Progenitor cell of endocrine pancreas (in vitro differentiated cells): ENCODE measurements at regions not wholly inside any gene's neighbourhood (a gene's known extent, or its start where the extent isn't known, plus 50 kb on each side); places are given as distances from the start of the nearest gene placed in this dataset.

Source experiments
- DNase-seq: peaks from one replicate; pipeline ENCODE4 v3.0.0; 2021; ENCODE audit warnings: low spot score; ENCODE audit not compliant: unreplicated experiment
- H3K27ac Mint-ChIP-seq: 2 replicates; pipeline ENCODE4 v1.8.0; 2021; ENCODE audit warnings: mild to moderate bottlenecking, moderate library complexity, mixed read lengths
- H3K27me3 Mint-ChIP-seq: 2 replicates; pipeline ENCODE4 v1.8.0; 2021; ENCODE audit warnings: mixed read lengths
- H3K36me3 Mint-ChIP-seq: 2 replicates; pipeline ENCODE4 v1.8.0; 2022; ENCODE audit warnings: mixed read lengths; ENCODE audit not compliant: insufficient read depth
- H3K4me1 Mint-ChIP-seq: 2 replicates; pipeline ENCODE4 v1.8.0; 2021; ENCODE audit warnings: low read depth, mixed read lengths
- H3K4me3 Mint-ChIP-seq: 2 replicates; pipeline ENCODE4 v1.8.0; 2021; ENCODE audit warnings: low read depth, mild to moderate bottlenecking, moderate library complexity, mixed read lengths
- H3K9me3 Mint-ChIP-seq: 2 replicates; pipeline ENCODE4 v1.8.0; 2021; ENCODE audit warnings: low read depth, mixed read lengths
- CTCF ChIP-seq: fragments of 200-600 bp; sonication (generic); IDR thresholded peaks from one replicate; pipeline ENCODE4 v1.5.0; 2021; ENCODE audit warnings: antibody characterized with exemption, mild to moderate bottlenecking; ENCODE audit not compliant: unreplicated experiment

DNA sequence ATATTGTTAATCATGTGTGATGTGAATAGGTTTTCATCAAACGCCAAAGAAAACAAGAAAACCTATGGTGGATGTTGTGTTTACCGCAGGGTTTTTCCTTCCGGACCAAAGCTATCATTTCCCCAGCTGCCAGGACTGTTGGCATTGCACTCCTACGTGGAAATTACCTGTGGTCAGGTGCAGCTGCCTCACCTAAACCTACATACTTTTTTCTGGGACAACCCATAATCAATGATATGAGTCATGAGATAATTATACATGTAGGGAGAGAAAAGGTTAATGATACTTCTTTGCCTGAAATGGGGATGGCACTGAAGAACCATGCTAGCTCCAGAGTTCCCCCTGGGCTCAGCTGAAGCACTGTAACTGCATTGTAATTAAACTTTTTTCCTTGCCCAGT is 223.6 kb upstream of the SEMA3E start:
- Mint-ChIP-seq H3K9me3 (no peaks in the 10 kb centered on the region), H3K4me3 (no peak overlapping the region), H3K27ac (no peak overlapping the region), H3K27me3 (no peaks in the 10 kb centered on the region), H3K36me3 (no peaks in the 10 kb centered on the region), H3K4me1 (no peaks in the 10 kb centered on the region)
- DNase-seq, result no peak
- TF ChIP-seq CTCF, result no peak

DNA sequence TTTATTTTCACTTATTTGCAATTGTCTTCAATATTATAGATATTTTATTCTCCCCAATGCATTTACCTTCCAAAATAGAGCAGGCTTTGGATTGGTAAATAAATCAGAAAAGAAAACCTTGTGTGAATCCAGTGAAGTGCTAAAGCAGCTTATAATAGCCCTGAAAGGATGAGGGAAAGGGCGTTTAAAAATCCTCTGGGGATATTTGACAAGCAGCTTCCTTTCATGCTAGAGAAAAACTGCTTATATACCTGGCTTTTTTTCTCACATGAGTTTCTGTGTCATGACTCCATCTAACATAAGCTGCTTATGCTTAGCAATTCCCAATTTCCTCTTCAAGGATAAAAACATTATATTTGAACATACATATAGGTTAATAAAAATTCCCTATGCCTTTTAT is 221.6 kb upstream of the SEMA3E start:
- Mint-ChIP-seq H3K27me3 (no peaks in the 10 kb centered on the region), H3K9me3 (no peaks in the 10 kb centered on the region), H3K27ac (no peak overlapping the region), H3K4me1 (no peaks in the 10 kb centered on the region), H3K36me3 (no peaks in the 10 kb centered on the region), H3K4me3 (no peak overlapping the region)
- no peak for TF ChIP-seq CTCF
- DNase-seq, result no peak

DNA sequence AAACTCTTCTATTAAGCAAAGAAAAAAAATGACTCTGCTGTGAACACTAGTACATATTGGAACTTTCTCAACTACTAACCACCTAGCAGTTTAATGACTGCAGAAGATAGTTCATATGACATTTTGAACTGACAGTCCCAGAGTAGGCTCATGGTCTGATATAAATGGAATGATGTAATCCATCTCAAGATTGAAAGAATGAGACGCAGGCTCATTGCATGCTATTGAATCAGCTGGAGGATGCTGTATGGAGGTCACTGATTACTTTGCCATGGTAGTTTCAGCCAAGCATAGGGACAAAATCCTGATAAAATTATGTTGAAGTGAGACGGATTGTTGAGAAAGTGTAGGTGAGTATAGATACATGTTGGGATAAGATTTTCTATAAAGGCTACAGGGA is 217.6 kb upstream of the SEMA3E start:
- Mint-ChIP-seq H3K9me3 (no peaks in the 10 kb centered on the region), H3K36me3 (no peaks in the 10 kb centered on the region), H3K27me3 (no peaks in the 10 kb centered on the region), H3K4me1 (no peaks in the 10 kb centered on the region), H3K4me3 (no peak overlapping the region), H3K27ac (no peak overlapping the region)
- no peak for DNase-seq
- TF ChIP-seq CTCF, result no peak

DNA sequence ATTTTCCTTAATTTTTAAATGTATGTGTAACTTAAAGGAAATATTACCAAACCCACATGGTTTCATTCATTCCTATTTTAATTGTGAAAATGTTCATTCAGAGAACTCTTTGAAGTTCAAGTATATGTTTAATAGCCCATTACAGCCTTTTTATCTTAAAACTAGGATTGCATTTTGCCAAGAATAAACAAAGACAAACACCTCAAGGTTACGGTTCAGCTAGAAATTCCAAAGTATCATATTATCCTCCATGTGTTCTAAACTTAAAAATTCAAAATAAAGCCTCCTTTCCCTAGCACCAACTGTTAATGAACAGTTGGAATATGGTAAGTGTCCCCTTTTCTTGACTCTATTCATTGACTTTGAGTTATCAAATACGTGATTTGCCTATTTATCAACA is 215.6 kb upstream of the SEMA3E start:
- TF ChIP-seq CTCF, result no peak
- H3K9me3 Mint-ChIP-seq, result peaks cover 3% of the 10 kb centered on the region

GRCh38 chr7:83863906-83864305 is 215.0 kb upstream of the SEMA3E start:
- Mint-ChIP-seq H3K4me1 (no peaks in the 10 kb centered on the region), H3K9me3 (peaks cover 3% of the 10 kb centered on the region), H3K27me3 (no peaks in the 10 kb centered on the region), H3K27ac (no peak overlapping the region), H3K36me3 (no peaks in the 10 kb centered on the region), H3K4me3 (no peak overlapping the region)
- no peak for TF ChIP-seq CTCF
- DNase-seq, result no peak

More for the DNA sequence above, 215.6 kb upstream of the SEMA3E start:
- DNase-seq, result no peak
- Mint-ChIP-seq H3K4me3 (no peak overlapping the region), H3K27ac (no peak overlapping the region), H3K36me3 (no peaks in the 10 kb centered on the region), H3K27me3 (no peaks in the 10 kb centered on the region), H3K4me1 (no peaks in the 10 kb centered on the region)
